HG03196 (cell line): ENCODE measurements at regions not wholly inside any gene's neighbourhood (a gene's known extent, or its start where the extent isn't known, plus 50 kb on each side); places are given as distances from the start of the nearest gene placed in this dataset.

Experiments
- ATAC-seq: cut with Tn5 transposase; IDR thresholded peaks from one replicate; pipeline ENCODE4 v1.9.1; 2021; ENCODE audit not compliant: unreplicated experiment

GRCh38 chr17:79524213-79525187, 86.4 kb downstream of the RBFOX3 start:
- no peak for ATAC-seq

- ATAC-seq = no peak
Measured at GRCh38 chr17:79522414-79522813, 88.4 kb downstream of the RBFOX3 start.

- ATAC-seq = no peak
Measured at GRCh38 chr17:79521225-79521624, 89.6 kb downstream of the RBFOX3 start.

- ATAC-seq = no peak
Measured at GRCh38 chr17:79520167-79521165, 90.4 kb downstream of the RBFOX3 start.

- ATAC-seq = no peak
Measured at GRCh38 chr17:79519601-79520000, 91.2 kb downstream of the RBFOX3 start.

- ATAC-seq = no peak
Measured at GRCh38 chr17:79518585-79519523, 92.0 kb downstream of the RBFOX3 start.

- no peak for ATAC-seq
Measured at GRCh38 chr17:79517827-79518584, 92.8 kb downstream of the RBFOX3 start.

- ATAC-seq = no peak
Measured at GRCh38 chr17:79515646-79516571, 94.9 kb downstream of the RBFOX3 start.

- no peak for ATAC-seq
Measured at GRCh38 chr17:79515110-79515509, 95.7 kb downstream of the RBFOX3 start.

- no peak for ATAC-seq
Measured at GRCh38 chr17:79513820-79514535, 96.9 kb downstream of the RBFOX3 start.

GRCh38 chr17:79513206-79513605, 97.6 kb downstream of the RBFOX3 start:
- ATAC-seq = no peak

- ATAC-seq = no peak
Measured at GRCh38 chr17:79511471-79511870, 99.4 kb downstream of the RBFOX3 start.

GRCh38 chr17:79510071-79510470, 100.8 kb downstream of the RBFOX3 start:
- no peak for ATAC-seq

GRCh38 chr17:79509490-79509889, 101.4 kb downstream of the RBFOX3 start:
- ATAC-seq = no peak

- no peak for ATAC-seq
Measured at GRCh38 chr17:79509008-79509407, 101.8 kb downstream of the RBFOX3 start.

GRCh38 chr17:79508291-79508716, 102.5 kb downstream of the RBFOX3 start:
- ATAC-seq = no peak

- ATAC-seq = no peak
Measured at GRCh38 chr17:79506955-79507354, 103.9 kb downstream of the RBFOX3 start.
